ENCODE measurements at regions not wholly inside any gene's neighbourhood (a gene's known extent, or its start where the extent isn't known, plus 50 kb on each side); places are given as distances from the start of the nearest gene placed in this dataset.

DNA sequence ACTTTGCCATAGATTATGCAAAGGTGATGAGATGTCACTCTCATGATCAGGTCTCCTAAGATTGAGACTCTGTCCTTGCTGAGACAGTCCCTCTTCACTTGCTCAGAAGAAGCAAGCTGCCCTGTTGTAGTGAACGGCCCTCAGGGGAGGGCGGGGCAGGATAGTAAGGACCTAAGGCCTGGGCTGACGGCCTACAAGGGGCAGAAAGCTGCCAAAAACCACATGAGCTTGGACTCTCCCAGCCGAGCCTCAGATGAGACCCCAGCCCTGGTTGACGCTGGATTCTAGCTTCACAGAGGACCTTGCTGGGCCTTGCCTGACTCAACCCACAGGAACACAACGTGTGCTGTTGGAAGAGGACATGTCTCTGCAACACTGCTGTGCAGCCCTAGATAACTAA lies 1182.5 kb downstream of the TBC1D22A start:
- TF ChIP-seq, protein P1, sequence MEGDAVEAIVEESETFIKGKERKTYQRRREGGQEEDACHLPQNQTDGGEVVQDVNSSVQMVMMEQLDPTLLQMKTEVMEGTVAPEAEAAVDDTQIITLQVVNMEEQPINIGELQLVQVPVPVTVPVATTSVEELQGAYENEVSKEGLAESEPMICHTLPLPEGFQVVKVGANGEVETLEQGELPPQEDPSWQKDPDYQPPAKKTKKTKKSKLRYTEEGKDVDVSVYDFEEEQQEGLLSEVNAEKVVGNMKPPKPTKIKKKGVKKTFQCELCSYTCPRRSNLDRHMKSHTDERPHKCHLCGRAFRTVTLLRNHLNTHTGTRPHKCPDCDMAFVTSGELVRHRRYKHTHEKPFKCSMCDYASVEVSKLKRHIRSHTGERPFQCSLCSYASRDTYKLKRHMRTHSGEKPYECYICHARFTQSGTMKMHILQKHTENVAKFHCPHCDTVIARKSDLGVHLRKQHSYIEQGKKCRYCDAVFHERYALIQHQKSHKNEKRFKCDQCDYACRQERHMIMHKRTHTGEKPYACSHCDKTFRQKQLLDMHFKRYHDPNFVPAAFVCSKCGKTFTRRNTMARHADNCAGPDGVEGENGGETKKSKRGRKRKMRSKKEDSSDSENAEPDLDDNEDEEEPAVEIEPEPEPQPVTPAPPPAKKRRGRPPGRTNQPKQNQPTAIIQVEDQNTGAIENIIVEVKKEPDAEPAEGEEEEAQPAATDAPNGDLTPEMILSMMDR (IDR thresholded peaks at IDR 0.05 in 8 of 11, conservative IDR thresholded peaks at IDR 0.05 in 3 of 11) = no peak
- no peak for TF ChIP-seq POLR2A (IDR thresholded peaks at IDR 0.05)

All from spleen (tissue), 7 donors.